ENCODE measurements at regions not wholly inside any gene's neighbourhood (a gene's known extent, or its start where the extent isn't known, plus 50 kb on each side); places are given as distances from the start of the nearest gene placed in this dataset.

DNA sequence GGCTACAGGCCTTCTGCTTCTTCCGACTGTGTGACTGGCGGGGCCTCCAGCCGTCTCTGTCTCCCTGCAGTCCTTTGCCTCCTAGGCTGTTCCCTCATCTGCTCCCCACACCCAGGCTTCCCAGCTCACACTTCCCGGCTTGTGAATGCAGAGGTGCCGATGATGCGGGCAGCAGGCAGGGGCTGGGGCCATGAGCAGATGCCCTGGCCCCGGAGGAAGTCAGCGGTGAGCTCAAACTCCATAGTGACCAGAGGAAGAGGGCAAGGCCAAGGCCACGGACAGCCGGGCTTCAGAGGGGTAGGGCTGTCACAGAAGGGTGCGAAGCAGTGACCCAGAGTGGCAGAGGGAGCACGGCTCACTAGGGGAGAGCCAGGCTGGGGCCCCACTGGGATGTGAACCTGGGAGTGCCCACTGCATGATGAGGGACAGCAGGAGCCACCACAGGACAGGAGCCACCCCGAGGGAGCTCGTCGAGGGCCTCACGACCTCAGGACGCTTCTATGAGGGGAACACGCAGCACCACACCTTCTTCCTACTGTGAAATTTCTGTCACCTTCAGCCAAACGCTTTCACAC, 515.9 kb downstream of the EIPR1 start:
- TF ChIP-seq, protein P1, sequence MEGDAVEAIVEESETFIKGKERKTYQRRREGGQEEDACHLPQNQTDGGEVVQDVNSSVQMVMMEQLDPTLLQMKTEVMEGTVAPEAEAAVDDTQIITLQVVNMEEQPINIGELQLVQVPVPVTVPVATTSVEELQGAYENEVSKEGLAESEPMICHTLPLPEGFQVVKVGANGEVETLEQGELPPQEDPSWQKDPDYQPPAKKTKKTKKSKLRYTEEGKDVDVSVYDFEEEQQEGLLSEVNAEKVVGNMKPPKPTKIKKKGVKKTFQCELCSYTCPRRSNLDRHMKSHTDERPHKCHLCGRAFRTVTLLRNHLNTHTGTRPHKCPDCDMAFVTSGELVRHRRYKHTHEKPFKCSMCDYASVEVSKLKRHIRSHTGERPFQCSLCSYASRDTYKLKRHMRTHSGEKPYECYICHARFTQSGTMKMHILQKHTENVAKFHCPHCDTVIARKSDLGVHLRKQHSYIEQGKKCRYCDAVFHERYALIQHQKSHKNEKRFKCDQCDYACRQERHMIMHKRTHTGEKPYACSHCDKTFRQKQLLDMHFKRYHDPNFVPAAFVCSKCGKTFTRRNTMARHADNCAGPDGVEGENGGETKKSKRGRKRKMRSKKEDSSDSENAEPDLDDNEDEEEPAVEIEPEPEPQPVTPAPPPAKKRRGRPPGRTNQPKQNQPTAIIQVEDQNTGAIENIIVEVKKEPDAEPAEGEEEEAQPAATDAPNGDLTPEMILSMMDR (IDR thresholded peaks at IDR 0.05): no peak
- no peak for TF ChIP-seq POLR2A (IDR thresholded peaks at IDR 0.05)

Measured in body of pancreas (tissue), 4 donors.